GM18507 (cell line): ENCODE measurements at regions not wholly inside any gene's neighbourhood (a gene's known extent, or its start where the extent isn't known, plus 50 kb on each side); places are given as distances from the start of the nearest gene placed in this dataset.
"Not testable (repeated sequence)": the region's sequence is repeated elsewhere in the genome, so short reads cannot be mapped to it uniquely, and the experiment has no call there.

Experiments
- DNase-seq: peaks from one replicate; pipeline ENCODE4 v3.0.0; 2011; ENCODE audit warnings: low read depth; ENCODE audit not compliant: insufficient read length; ENCODE audit errors: extremely low spot score
- FAIRE-seq: peaks from 2 replicates; lab custom pipeline; 2011; peaks lifted over from hg19 to GRCh38; lab: Jason Lieb, UNC

DNA sequence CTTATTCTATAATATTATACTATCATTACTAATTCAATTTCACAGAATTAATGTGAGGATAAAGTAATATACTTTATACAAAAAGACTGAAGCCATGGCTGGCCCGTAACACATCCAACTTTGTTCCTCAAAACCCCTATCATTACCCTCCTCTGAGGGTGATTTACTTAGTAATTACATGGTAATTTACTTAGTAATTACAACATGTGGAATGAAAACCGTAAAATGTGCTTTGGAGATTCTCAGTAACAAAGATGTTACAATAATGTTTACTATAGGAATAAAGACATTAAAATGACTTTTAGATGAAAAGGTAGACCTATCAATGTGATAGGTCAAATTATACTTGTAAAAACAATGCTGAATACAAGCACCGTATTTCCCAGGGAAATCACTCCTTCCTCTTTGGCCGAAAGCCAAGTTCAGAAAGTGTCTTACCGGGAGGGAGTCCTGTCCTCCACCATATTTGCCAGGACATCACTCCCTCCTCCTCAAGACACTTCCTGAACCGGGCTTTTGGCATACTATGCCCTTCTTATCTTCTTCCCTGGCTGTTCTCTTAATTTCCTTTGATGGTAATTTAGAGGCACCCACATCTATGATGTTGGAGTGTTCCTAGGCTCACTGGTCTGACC, 1047.8 kb downstream of the SOCS6 start:
- FAIRE-seq (no peak), DNase-seq (no peak)

DNA sequence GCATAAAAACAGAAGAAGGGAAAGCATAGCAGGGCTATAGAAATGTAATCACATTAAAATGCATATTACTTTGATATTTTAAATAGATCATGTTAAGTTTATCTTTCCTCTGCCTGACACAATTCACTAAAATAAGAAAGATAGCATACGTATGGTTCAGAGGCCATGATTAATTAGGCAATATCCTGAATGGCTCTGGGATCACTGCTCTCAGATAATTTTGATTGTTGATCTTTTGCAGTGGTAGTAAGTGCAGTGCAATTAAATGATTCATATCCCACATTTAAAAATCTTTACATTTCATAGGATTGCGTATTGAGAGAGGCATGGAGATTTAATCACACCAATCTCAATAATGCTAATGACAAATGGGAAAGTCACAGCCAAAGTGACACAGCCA, 1040.7 kb downstream of the SOCS6 start:
- FAIRE-seq (no peak), DNase-seq (no peak)

DNA sequence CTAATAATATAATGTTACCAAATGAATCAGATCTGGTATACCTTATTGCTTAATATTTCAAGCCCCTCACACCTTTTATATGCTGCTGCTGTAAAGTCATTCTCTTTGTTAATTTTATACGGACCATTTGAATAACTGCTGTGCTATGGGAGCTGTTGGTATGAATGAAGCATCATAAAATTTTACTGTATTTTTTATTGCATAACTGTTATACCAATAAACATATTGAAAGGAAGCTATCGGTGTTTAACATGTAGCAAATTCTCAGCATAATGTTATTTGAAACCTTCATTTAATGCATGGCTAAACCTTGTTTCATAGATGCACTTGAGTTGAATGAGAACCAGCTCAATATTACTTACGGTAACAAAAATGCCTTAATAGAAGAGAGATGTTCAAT, 1040.3 kb downstream of the SOCS6 start:
- no peak for FAIRE-seq
- DNase-seq, result no peak

DNA sequence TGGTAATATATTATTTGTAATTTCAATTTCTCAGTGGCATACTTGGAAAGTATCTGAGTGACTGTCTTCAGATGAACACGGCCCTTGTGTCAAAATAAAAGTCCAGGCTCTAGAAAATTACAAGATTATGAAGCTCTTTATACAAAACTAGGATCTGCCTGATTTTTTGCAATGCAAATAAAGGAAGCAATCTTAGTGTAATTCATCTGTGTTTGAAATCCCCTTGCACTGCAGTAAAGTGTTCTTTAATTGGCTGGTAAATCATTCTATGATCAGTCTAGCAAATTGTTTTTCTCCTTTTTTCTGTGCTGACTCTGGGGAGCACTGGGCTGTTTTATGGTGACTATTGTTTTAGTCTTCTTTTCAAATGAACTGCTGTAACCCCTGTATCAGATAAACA, 1039.0 kb downstream of the SOCS6 start:
- FAIRE-seq, result no peak
- no peak for DNase-seq

DNA sequence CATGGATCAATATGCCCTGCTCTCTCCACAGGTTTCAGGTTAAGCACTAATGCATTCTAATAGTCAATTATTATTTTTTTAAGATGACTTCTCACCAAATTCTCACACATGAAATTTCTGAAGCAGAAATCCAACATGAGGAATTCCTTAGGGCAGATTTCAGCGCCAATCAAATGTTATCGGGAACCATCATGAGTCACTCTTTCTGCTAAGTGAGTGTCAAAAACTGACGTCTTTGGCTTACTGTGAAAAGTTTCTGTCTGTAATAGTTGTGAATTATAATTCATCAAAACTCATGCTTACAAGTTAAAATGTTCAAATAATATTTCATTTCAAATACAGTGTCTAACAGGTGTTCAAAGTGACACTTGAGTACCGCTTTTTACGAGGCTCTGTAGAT, 1038.6 kb downstream of the SOCS6 start:
- FAIRE-seq, result no peak
- no peak for DNase-seq

DNA sequence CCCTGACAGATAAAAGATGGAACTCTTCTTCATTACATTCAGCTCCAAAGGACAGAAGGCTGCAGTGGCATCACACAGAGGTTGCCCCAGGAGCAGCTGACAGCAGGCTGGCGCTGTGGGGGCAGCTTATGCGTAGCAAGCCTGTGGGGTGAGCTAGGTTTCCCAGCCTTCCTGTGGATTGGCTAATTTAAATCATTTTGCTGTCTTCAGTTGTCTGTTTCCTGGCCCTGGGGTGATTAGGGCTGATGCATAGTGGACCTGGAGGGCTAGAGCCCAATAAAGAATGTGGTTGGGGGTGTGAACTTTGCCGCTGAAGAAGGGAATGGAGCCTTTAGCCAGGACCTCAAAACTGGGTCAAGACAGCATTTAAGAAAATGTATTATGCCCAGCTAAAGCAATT, 1038.0 kb downstream of the SOCS6 start:
- FAIRE-seq (no peak), DNase-seq (no peak)

DNA sequence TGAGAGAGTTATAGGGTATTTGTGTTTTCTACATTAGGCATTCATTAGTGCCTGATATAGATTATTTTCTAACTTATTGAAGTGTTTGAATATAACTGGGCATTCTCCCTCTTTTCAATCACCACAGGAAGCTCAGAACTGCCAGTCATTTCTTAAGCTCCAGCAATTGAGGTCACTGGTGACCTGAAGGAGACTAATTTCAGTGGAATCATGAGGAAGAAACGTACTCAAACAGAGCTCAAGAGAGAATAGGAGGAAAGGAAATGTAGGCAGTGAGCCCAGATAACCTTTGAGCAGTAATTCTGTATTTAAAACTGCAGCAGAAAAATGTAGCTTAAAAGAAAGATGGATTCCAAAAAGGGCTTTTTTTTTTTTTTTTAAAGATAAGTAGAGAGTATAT, 1035.5 kb downstream of the SOCS6 start:
- FAIRE-seq (no peak), DNase-seq (no peak)

DNA sequence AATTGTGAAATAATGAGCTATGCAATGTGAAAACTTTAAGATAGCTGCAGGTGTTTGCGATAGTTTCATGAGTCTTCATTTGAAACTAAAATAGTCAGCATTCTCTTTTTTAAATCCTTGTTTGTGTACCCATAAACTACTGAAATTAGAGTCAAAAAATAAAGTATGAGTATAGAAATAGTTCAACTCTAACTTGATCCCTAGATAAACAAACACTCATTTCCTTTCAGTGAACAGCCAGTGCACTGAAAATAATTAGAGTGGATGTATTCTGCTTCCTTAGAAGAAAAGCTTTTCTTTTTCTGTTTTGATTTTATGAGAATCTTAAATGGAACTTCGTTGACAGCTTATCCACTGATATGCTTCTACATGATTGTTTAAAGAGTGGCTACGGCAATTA, 1033.4 kb downstream of the SOCS6 start:
- DNase-seq, result no peak
- no peak for FAIRE-seq

DNA sequence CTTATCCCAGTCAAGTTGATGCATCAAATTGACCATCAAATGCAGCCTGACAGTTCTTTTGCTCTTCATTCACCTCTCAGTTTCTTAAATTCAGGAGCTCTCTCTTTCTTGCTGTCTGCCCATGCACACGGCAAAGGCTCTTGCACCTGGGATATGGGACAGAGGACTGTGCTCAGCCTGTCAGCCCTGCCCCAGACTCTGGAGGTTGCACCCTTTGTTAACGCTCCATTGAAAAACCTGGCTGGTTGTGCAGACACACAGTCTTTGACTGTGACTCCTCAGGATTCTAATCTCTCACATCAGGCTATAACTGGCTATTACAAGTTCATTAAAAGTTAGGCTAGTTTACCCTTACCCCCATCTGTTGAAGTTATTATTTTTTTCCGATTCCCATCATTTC, 1032.5 kb downstream of the SOCS6 start:
- DNase-seq (no peak), FAIRE-seq (no peak)

DNA sequence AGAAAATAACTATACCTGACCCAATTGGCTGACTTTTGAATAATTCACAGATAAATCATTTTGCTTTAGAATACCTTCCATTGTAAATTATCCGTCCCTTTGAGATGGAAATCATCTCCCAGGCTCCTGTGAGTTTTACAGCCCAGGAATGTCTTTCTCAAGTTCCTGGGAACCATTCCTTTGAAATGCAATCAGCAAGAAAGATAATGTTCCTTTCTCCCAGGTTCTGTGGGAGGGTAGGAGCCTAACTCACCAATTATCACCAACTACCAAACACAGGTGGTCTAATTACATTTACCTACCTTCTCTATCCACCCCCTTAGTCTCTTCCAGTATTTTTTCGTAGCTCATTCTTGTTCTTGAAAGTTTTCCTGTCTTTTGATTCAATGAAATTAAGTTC, 1016.0 kb downstream of the SOCS6 start:
- no peak for DNase-seq
- FAIRE-seq, result no peak

DNA sequence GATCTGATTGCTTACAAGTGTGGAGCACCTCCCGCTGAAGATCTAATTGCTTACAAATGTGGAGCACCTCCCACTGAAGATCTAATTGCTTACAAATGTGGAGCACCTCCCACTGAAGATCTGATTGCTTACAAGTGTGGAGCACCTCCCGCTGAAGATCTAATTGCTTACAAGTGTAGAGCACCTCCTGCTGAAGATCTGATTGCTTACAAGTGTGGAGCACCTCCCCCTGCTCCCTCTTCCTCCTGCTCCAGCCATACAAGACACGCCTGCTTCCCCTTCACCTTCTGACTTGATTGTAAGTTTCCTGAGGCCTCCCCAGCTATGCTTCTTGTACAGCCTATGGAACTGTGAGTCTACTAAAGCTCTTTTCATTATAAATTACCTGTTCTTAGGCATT, 1014.9 kb downstream of the SOCS6 start:
- DNase-seq, FAIRE-seq: not testable (repeated sequence)

DNA sequence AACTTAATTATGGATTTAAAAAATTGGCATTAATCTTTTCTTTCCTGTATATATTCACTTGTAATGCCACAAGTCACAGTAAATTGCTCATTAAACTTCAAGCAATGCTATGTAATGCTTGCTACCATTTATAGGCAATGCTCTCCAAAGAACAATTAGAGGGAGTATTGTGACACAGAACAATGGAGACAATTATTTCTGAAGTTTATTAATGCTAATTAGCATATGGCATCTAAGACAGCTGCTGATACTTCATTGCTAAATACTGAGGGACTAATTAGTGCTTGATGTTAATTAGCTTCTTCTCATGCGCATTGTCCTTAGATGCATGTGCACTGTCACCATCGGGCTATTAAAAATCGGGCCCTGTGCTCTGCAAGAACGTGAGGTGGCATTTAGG, 1012.8 kb downstream of the SOCS6 start:
- FAIRE-seq (no peak), DNase-seq (no peak)

DNA sequence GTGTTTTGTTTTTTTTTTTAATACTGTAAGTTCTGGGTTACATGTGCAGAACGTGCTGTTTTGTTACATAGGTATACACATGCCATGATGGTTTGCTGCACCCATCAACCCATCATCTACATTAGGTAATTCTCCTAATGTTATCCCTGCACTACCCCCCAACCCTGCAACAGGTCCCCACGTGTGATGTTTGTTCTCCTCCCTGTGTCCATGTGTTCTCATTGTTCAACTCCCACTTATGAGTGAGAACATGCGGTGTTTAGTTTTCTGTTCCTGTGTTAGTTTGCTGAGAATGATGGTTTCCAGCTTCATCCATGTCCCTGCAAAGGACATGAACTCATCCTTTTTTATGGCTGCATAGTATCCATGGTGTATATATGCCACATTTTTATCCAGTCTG, 1005.4 kb downstream of the SOCS6 start:
- FAIRE-seq, DNase-seq: not testable (repeated sequence)

DNA sequence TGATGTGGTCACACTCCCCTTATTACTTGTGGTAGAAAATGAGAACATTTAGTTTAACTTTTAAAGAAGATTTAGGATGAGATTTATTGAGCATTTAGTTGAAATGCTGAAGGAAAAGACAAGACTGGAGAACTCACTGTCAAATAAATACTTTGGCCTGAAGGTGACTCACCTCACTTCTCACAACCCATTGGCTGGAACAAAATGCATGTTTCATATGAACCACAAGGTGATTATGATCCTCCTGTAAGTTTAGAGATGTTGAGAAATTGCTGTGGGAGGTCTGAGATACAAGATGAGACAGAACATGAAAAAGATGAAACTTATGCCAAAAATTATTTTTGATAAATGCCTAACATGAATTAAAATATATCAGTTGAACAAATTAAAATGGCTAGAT, 1004.5 kb downstream of the SOCS6 start:
- FAIRE-seq (no peak), DNase-seq (no peak)

DNA sequence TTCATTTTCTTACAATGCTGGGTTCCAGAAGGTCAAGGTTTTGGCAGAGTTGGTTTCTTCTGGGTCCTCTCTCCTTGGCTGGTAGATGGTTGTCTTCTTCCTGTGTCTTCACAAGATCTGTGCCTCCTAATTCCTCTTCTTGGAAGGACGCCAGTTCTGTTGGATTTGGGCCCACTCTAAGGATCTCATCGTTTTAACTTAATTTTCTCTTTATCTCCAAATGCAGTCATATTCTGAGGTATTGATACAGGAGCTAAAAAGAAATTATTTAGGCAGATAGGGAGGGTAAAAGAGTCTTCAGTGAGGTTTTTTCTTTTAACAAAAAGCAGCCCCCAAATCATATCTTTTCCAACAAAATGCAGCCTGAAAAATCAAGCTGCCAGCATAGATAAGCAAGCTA, 998.4 kb downstream of the SOCS6 start:
- no peak for FAIRE-seq
- no peak for DNase-seq

DNA sequence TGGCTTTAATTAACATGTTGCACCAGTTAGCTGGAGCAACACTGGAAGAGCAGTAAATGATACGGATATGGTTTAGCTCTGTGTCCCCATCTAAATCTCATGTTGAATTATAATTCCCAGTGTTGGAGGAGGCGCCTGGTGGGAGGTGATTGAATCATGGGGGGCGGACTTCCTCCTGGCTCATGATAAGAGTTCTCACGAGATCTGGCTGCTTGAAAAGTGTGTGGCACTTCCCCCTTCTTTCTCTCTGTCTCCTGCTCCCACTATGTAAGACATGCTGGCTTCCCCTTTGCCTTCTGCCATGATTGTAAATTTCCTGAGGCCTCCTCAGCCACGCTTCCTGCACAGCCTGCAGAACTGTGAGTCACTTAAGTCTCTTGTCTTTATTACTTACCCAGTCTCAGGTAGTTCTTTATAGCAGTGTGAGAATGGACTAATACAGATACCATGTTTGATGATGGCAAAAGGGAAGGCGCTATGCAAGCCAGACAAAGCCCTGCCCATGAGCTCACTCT, 963.6 kb downstream of the SOCS6 start:
- FAIRE-seq, result no peak

DNA sequence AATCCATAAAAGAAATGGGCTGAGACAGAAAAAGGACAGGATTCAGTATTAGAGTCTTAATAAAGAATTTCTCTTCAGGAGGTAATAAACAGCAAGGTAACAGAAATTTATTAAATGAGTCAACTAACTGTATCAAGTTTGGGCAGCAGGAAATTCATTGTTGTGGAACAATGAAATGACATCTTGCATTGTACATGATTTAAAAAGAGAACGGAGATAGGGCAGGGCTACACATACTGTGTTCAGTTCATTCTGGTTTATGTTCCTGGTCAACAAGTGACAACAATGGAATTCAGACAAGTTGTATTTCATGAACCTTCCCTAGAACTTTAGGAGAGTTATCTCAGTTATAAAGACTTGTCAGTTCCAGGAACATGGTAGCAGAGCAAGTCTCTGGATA, 961.3 kb downstream of the SOCS6 start:
- FAIRE-seq (no peak), DNase-seq (no peak)

More for the DNA sequence above, 963.6 kb downstream of the SOCS6 start:
- no peak for DNase-seq

DNA sequence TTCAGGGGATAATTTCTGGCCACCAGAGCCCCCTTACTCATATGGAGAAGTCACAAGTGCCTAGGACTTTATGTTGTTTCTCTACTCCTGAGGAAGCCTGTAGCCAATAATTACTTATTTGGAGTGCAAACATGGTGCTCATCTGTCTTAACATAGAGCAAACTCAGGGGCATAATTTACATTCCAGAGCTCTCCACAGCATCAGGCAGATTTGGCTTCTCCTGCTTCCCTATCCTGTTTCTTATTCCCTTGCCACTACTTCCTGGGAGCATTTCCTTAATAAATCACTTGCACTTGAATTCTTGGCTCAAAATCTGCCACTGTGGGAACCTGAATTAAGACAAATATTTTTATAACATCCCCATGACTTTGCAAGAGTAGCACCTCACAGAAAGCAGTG, 960.9 kb downstream of the SOCS6 start:
- FAIRE-seq, result no peak
- no peak for DNase-seq

DNA sequence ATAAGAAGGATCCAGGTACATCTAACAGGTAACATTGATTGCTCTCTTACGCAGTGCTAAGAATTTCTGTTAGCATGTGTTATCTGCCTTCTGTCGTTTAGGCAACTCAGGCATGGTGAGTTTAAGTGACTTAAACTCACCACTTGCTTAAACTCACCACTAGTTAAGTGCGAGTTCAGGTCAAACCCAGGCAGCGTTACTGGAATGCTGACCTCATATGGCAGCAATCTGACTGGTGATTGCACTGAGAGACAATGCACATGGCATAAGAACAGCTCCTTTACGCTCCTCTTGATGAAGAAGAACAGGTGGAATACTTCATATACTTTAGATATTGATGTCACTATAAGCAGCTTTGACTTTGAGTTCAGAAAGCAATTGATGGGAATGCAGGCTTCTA, 954.1 kb downstream of the SOCS6 start:
- DNase-seq (no peak), FAIRE-seq (no peak)

DNA sequence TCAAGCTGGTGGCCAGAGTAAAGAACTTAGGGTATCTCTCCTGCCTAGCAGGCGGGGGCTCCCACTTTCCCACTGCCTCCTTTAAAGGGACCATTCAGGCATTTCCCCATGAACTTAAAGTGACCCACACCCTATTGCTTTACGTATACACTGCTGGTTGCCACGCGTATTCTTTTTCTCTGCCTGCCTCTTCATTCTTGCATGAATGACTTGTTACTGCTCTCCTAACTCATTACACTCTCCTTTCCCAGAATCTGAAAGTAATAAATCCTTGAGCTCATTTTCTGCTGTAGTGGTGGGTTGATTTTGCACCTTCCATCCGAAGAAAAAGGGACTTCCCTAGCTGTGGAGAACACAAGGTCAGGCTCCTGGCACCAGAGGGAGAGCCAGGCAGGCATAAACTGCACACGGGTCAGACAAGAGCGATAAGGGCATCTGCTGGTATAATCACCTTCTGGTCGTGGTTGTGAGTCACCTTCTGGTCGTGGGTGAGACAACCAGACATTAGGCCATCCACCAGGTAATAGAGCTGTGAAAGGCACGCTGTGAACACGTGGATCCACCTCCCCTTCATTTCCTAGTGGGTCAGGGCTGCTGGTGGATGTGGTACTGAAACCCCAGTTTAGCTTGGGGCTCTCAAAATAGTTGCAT, 950.3 kb downstream of the SOCS6 start:
- DNase-seq, result no peak
- no peak for FAIRE-seq

DNA sequence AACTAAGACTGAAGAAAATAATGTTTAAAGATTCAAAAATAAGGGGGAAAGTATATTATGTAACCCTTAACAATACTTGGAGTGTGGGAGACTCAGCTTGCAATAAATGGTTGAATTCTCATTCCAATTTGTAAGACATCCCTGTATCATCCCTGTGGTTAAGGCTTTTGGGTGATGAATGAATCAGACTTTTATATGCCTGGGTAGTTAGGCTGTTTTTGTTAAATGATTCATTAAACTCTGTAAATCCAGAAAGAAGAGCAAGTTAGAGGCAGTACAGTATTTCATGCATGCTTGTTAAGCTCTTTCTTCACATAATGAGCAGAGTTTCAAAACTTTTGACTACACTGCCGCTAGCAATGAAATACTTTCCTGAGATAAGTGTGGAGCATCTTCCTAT, 948.8 kb downstream of the SOCS6 start:
- FAIRE-seq (no peak), DNase-seq (no peak)
